ENCODE measurements at regions not wholly inside any gene's neighbourhood (a gene's known extent, or its start where the extent isn't known, plus 50 kb on each side); places are given as distances from the start of the nearest gene placed in this dataset.

GRCh38 chr1:72848997-72849396, 566.7 kb upstream of the NEGR1 start:
- DNase-seq (ENCODE audit: insufficient read length, low spot score) (no peak), FAIRE-seq (no peak)
- TF ChIP-seq TAF1 (IDR thresholded peaks at IDR 0.05; ENCODE audit: low read depth, low read length): no peak
- TF ChIP-seq SPI1 (IDR thresholded peaks at IDR 0.05; ENCODE audit: low read depth, low read length): no peak
- TF ChIP-seq POLR2AphosphoS5 (IDR thresholded peaks at IDR 0.05; ENCODE audit: low read depth, low read length): no peak
- no peak for TF ChIP-seq POU2F2 (IDR thresholded peaks at IDR 0.05; ENCODE audit: low read depth, low read length)
- TF ChIP-seq PAX5 (IDR thresholded peaks at IDR 0.05; ENCODE audit: insufficient read depth, low read length, severe bottlenecking): no peak
- no peak for TF ChIP-seq POLR2A (IDR thresholded peaks at IDR 0.05; ENCODE audit: low read depth, low read length)

- DNase-seq (ENCODE audit: insufficient read length, low spot score) (no peak), FAIRE-seq (no peak)
- TF ChIP-seq POLR2AphosphoS5 (IDR thresholded peaks at IDR 0.05; ENCODE audit: low read depth, low read length) (no peak), SPI1 (IDR thresholded peaks at IDR 0.05; ENCODE audit: low read depth, low read length) (no peak), PAX5 (IDR thresholded peaks at IDR 0.05; ENCODE audit: insufficient read depth, low read length, severe bottlenecking) (no peak), TAF1 (IDR thresholded peaks at IDR 0.05; ENCODE audit: low read depth, low read length) (no peak), POU2F2 (IDR thresholded peaks at IDR 0.05; ENCODE audit: low read depth, low read length) (no peak), POLR2A (IDR thresholded peaks at IDR 0.05; ENCODE audit: low read depth, low read length) (no peak)
Measured at GRCh38 chr1:72847651-72848050, 565.3 kb upstream of the NEGR1 start.

GRCh38 chr1:72846476-72847278, 564.3 kb upstream of the NEGR1 start:
- FAIRE-seq (no peak), DNase-seq (ENCODE audit: insufficient read length, low spot score) (no peak)
- no peak for TF ChIP-seq POLR2AphosphoS5 (IDR thresholded peaks at IDR 0.05; ENCODE audit: low read depth, low read length)
- TF ChIP-seq TAF1 (IDR thresholded peaks at IDR 0.05; ENCODE audit: low read depth, low read length): no peak
- TF ChIP-seq POU2F2 (IDR thresholded peaks at IDR 0.05; ENCODE audit: low read depth, low read length): no peak
- no peak for TF ChIP-seq SPI1 (IDR thresholded peaks at IDR 0.05; ENCODE audit: low read depth, low read length)
- TF ChIP-seq PAX5 (IDR thresholded peaks at IDR 0.05; ENCODE audit: insufficient read depth, low read length, severe bottlenecking): no peak
- TF ChIP-seq POLR2A (IDR thresholded peaks at IDR 0.05; ENCODE audit: low read depth, low read length): no peak

- DNase-seq (ENCODE audit: insufficient read length, low spot score) (no peak), FAIRE-seq (no peak)
- TF ChIP-seq SPI1 (IDR thresholded peaks at IDR 0.05; ENCODE audit: low read depth, low read length): no peak
- no peak for TF ChIP-seq POLR2AphosphoS5 (IDR thresholded peaks at IDR 0.05; ENCODE audit: low read depth, low read length)
- no peak for TF ChIP-seq POLR2A (IDR thresholded peaks at IDR 0.05; ENCODE audit: low read depth, low read length)
- TF ChIP-seq PAX5 (IDR thresholded peaks at IDR 0.05; ENCODE audit: insufficient read depth, low read length, severe bottlenecking): no peak
- TF ChIP-seq TAF1 (IDR thresholded peaks at IDR 0.05; ENCODE audit: low read depth, low read length): no peak
- no peak for TF ChIP-seq POU2F2 (IDR thresholded peaks at IDR 0.05; ENCODE audit: low read depth, low read length)
Measured at GRCh38 chr1:72845981-72846380, 563.6 kb upstream of the NEGR1 start.

GRCh38 chr1:72845381-72845780, 563.0 kb upstream of the NEGR1 start:
- FAIRE-seq: no peak
- DNase-seq (ENCODE audit: insufficient read length, low spot score): no peak
- TF ChIP-seq PAX5 (IDR thresholded peaks at IDR 0.05; ENCODE audit: insufficient read depth, low read length, severe bottlenecking): no peak
- TF ChIP-seq POU2F2 (IDR thresholded peaks at IDR 0.05; ENCODE audit: low read depth, low read length): no peak
- TF ChIP-seq SPI1 (IDR thresholded peaks at IDR 0.05; ENCODE audit: low read depth, low read length): no peak
- no peak for TF ChIP-seq POLR2AphosphoS5 (IDR thresholded peaks at IDR 0.05; ENCODE audit: low read depth, low read length)
- TF ChIP-seq TAF1 (IDR thresholded peaks at IDR 0.05; ENCODE audit: low read depth, low read length): no peak
- TF ChIP-seq POLR2A (IDR thresholded peaks at IDR 0.05; ENCODE audit: low read depth, low read length): no peak

- DNase-seq (ENCODE audit: insufficient read length, low spot score) (no peak), FAIRE-seq (no peak)
- TF ChIP-seq POU2F2 (IDR thresholded peaks at IDR 0.05; ENCODE audit: low read depth, low read length) (no peak), POLR2AphosphoS5 (IDR thresholded peaks at IDR 0.05; ENCODE audit: low read depth, low read length) (no peak), PAX5 (IDR thresholded peaks at IDR 0.05; ENCODE audit: insufficient read depth, low read length, severe bottlenecking) (no peak), POLR2A (IDR thresholded peaks at IDR 0.05; ENCODE audit: low read depth, low read length) (no peak), SPI1 (IDR thresholded peaks at IDR 0.05; ENCODE audit: low read depth, low read length) (no peak), TAF1 (IDR thresholded peaks at IDR 0.05; ENCODE audit: low read depth, low read length) (no peak)
Measured at GRCh38 chr1:72837781-72838180, 555.4 kb upstream of the NEGR1 start.

- no peak for FAIRE-seq
- DNase-seq (ENCODE audit: insufficient read length, low spot score): no peak
- TF ChIP-seq POLR2AphosphoS5 (IDR thresholded peaks at IDR 0.05; ENCODE audit: low read depth, low read length) (no peak), POLR2A (IDR thresholded peaks at IDR 0.05; ENCODE audit: low read depth, low read length) (no peak), SPI1 (IDR thresholded peaks at IDR 0.05; ENCODE audit: low read depth, low read length) (no peak), POU2F2 (IDR thresholded peaks at IDR 0.05; ENCODE audit: low read depth, low read length) (no peak), PAX5 (IDR thresholded peaks at IDR 0.05; ENCODE audit: insufficient read depth, low read length, severe bottlenecking) (no peak), TAF1 (IDR thresholded peaks at IDR 0.05; ENCODE audit: low read depth, low read length) (no peak)
Measured at GRCh38 chr1:72830606-72831390, 548.5 kb upstream of the NEGR1 start.

- DNase-seq (ENCODE audit: insufficient read length, low spot score): no peak
- TF ChIP-seq PAX5 (IDR thresholded peaks at IDR 0.05; ENCODE audit: insufficient read depth, low read length, severe bottlenecking) (no peak), TAF1 (IDR thresholded peaks at IDR 0.05; ENCODE audit: low read depth, low read length) (no peak), POLR2A (IDR thresholded peaks at IDR 0.05; ENCODE audit: low read depth, low read length) (no peak)
- no peak for FAIRE-seq
Measured at GRCh38 chr1:72827278-72827677, 544.9 kb upstream of the NEGR1 start.

- no peak for FAIRE-seq
- TF ChIP-seq TAF1 (IDR thresholded peaks at IDR 0.05; ENCODE audit: low read depth, low read length) (no peak), POLR2AphosphoS5 (IDR thresholded peaks at IDR 0.05; ENCODE audit: low read depth, low read length) (no peak), POLR2A (IDR thresholded peaks at IDR 0.05; ENCODE audit: low read depth, low read length) (no peak), PAX5 (IDR thresholded peaks at IDR 0.05; ENCODE audit: insufficient read depth, low read length, severe bottlenecking) (no peak), POU2F2 (IDR thresholded peaks at IDR 0.05; ENCODE audit: low read depth, low read length) (no peak), SPI1 (IDR thresholded peaks at IDR 0.05; ENCODE audit: low read depth, low read length) (no peak)
Measured at GRCh38 chr1:72804541-72804940, 522.2 kb upstream of the NEGR1 start.

More at GRCh38 chr1:72804541-72804940, 522.2 kb upstream of the NEGR1 start:
- no peak for DNase-seq (ENCODE audit: insufficient read length, low spot score)
